ENCODE measurements at regions not wholly inside any gene's neighbourhood (a gene's known extent, or its start where the extent isn't known, plus 50 kb on each side); places are given as distances from the start of the nearest gene placed in this dataset.

- ATAC-seq (no peak), DNase-seq (no peak)
- Histone ChIP-seq H3K4me1 (ENCODE audit: low read depth) (no peaks in the 10 kb centered on the region), H3K36me3 (ENCODE audit: low read depth) (no peaks in the 10 kb centered on the region), H3K4me3 (no peak overlapping the region), H3K9me3 (no peaks in the 10 kb centered on the region)
- TF ChIP-seq CTCF (IDR thresholded peaks at IDR 0.05) = no peak
- intact Hi-C loops (cut with DNase I, micrococcal nuclease) = no loop called here
These were observed 106.6 kb upstream of the ATP2B1 start for GRCh38 chr12:89815225-89815624.

GRCh38 chr12:89803412-89803811, 94.8 kb upstream of the ATP2B1 start:
- intact Hi-C loops (cut with DNase I, micrococcal nuclease) = no loop called here
- Histone ChIP-seq H3K4me3 (no peak overlapping the region), H3K4me1 (ENCODE audit: low read depth) (no peaks in the 10 kb centered on the region), H3K9me3 (no peaks in the 10 kb centered on the region), H3K36me3 (ENCODE audit: low read depth) (no peaks in the 10 kb centered on the region)
- TF ChIP-seq CTCF (IDR thresholded peaks at IDR 0.05) = no peak
- ATAC-seq (no peak), DNase-seq (no peak)

GRCh38 chr12:89801284-89801683, 92.6 kb upstream of the ATP2B1 start:
- no peaks in the 10 kb centered on the region for H3K36me3 ChIP-seq (ENCODE audit: low read depth)
- TF ChIP-seq CTCF (IDR thresholded peaks at IDR 0.05) = no peak
- DNase-seq = no peak

GRCh38 chr12:89800435-89800834, 91.8 kb upstream of the ATP2B1 start:
- intact Hi-C loops (cut with DNase I, micrococcal nuclease) = no loop called here
- DNase-seq = no peak
- TF ChIP-seq CTCF (IDR thresholded peaks at IDR 0.05) = no peak
- no peaks in the 10 kb centered on the region for H3K36me3 ChIP-seq (ENCODE audit: low read depth)
- no peaks in the 10 kb centered on the region for H3K4me1 ChIP-seq (ENCODE audit: low read depth)
- no peak for ATAC-seq
- H3K4me3 ChIP-seq = no peak overlapping the region
- H3K9me3 ChIP-seq = no peaks in the 10 kb centered on the region

More at GRCh38 chr12:89801284-89801683, 92.6 kb upstream of the ATP2B1 start:
- Histone ChIP-seq H3K4me3 (no peak overlapping the region), H3K4me1 (ENCODE audit: low read depth) (no peaks in the 10 kb centered on the region), H3K9me3 (no peaks in the 10 kb centered on the region)
- ATAC-seq = no peak
- intact Hi-C loops (cut with DNase I, micrococcal nuclease) = no loop called here

- no peaks in the 10 kb centered on the region for H3K36me3 ChIP-seq (ENCODE audit: low read depth)
- intact Hi-C loops (cut with DNase I, micrococcal nuclease) = no loop called here
- H3K9me3 ChIP-seq = no peaks in the 10 kb centered on the region
- TF ChIP-seq CTCF (IDR thresholded peaks at IDR 0.05) = no peak
- no peak for ATAC-seq
- no peak for DNase-seq
- no peaks in the 10 kb centered on the region for H3K4me1 ChIP-seq (ENCODE audit: low read depth)
- no peak overlapping the region for H3K4me3 ChIP-seq
These were observed 90.7 kb upstream of the ATP2B1 start for GRCh38 chr12:89799316-89799715.

GRCh38 chr12:89797436-89797835, 88.8 kb upstream of the ATP2B1 start:
- ATAC-seq (no peak), DNase-seq (no peak)
- Histone ChIP-seq H3K36me3 (ENCODE audit: low read depth) (no peaks in the 10 kb centered on the region), H3K4me1 (ENCODE audit: low read depth) (no peaks in the 10 kb centered on the region), H3K4me3 (no peak overlapping the region), H3K9me3 (no peaks in the 10 kb centered on the region)
- no peak for TF ChIP-seq CTCF (IDR thresholded peaks at IDR 0.05)
- intact Hi-C loops (cut with DNase I, micrococcal nuclease) = no loop called here

All from mucosa of descending colon (tissue), 3 donors.